ENCODE measurements at regions not wholly inside any gene's neighbourhood (a gene's known extent, or its start where the extent isn't known, plus 50 kb on each side); places are given as distances from the start of the nearest gene placed in this dataset.

- TF ChIP-seq POLR2A (IDR thresholded peaks at IDR 0.05; ENCODE audit: control extremely low read depth in 1 of 2, low read depth in 2 of 2, low read length in 2 of 2) (no peak), YY1 (IDR thresholded peaks at IDR 0.05; ENCODE audit: low read depth, low read length) (no peak), RFX5 (IDR thresholded peaks at IDR 0.05; ENCODE audit: borderline replicate concordance, low read depth, low read length) (no peak), CTCF (IDR thresholded peaks at IDR 0.05; ENCODE audit: control extremely low read depth in 1 of 3, insufficient read depth in 1 of 3, low read depth in 1 of 3, low read length in 3 of 3) (no peak), SRF (IDR thresholded peaks at IDR 0.05; ENCODE audit: low read depth, low read length) (no peak), ZNF274 (IDR thresholded peaks at IDR 0.05; ENCODE audit: borderline replicate concordance, extremely low read depth, low read length) (no peak)
Observed at GRCh38 chr11:80955588-80955987, 1514.8 kb upstream of the TENM4 start.

All from H1 (cell line).